ENCODE measurements at regions not wholly inside any gene's neighbourhood (a gene's known extent, or its start where the extent isn't known, plus 50 kb on each side); places are given as distances from the start of the nearest gene placed in this dataset.

DNA sequence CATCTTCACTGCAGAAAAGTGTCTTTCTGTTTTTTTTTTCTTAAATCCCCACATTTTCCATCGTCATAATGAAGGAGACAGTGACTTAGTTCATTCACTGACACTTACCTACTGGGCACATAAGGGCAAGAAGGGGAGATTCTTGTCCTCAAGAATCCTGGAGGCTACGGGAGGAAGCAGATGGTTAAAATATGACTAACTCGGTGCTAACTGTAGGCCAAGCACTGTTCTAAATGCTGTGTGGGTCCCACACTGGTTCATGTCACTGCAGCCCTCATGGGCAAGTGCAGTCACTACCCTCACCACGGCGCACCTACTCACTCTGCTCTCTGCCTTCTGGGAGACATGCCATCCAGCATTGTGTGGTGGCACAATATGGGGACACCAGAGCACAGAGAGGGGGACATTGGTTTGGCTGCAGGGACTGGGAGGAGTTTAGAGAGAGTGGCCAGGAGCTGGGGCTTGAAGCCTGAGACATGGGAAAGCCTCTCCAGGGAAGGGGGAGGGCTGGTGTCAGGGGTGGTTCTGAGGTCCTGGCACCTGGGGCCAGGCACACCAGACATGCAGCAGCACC is 305.2 kb downstream of the MYCN start:
- Histone ChIP-seq H3K9ac (no peak overlapping the region), H3K4me2 (no peak overlapping the region), H3K27me3 (ENCODE audit: insufficient read depth) (no peaks in the 10 kb centered on the region), H3K79me2 (ENCODE audit: insufficient read depth) (no peaks in the 10 kb centered on the region), H2AFZ (ENCODE audit: low read depth) (no peak overlapping the region), H3K4me1 (ENCODE audit: control insufficient read depth in 1 of 2, insufficient read depth in 2 of 2, low read depth in 1 of 2, low read length in 1 of 2) (no peaks in the 10 kb centered on the region; a peak in 1 of 4 replicates), H3F3A (replicated peaks; ENCODE audit: insufficient read depth) (no peaks in the 10 kb centered on the region), H3K36me3 (replicated peaks in 1 of 2; ENCODE audit: control insufficient read depth in 1 of 2, insufficient read depth in 2 of 2, low read length in 1 of 2) (no peaks in the 10 kb centered on the region), H3K27ac (ENCODE audit: low read depth in 2 of 2, low read length in 1 of 2) (no peak overlapping the region), H3K9me2 (no peaks in the 10 kb centered on the region), H4K20me1 (ENCODE audit: insufficient read depth) (no peaks in the 10 kb centered on the region), H3K4me3 (ENCODE audit: low read depth in 2 of 2, low read length in 1 of 2) (no peak overlapping the region), H3K9me3 (no peaks in the 10 kb centered on the region)
- 44% methylated on average over 5 of the region's 5 CpGs for WGBS (ENCODE audit: low lambda C conversion rate)
- TF ChIP-seq, protein P1, sequence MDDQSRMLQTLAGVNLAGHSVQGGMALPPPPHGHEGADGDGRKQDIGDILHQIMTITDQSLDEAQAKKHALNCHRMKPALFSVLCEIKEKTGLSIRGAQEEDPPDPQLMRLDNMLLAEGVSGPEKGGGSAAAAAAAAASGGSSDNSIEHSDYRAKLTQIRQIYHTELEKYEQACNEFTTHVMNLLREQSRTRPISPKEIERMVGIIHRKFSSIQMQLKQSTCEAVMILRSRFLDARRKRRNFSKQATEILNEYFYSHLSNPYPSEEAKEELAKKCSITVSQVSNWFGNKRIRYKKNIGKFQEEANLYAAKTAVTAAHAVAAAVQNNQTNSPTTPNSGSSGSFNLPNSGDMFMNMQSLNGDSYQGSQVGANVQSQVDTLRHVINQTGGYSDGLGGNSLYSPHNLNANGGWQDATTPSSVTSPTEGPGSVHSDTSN (IDR thresholded peaks at IDR 0.05), result no peak
- TF ChIP-seq, protein P2, sequence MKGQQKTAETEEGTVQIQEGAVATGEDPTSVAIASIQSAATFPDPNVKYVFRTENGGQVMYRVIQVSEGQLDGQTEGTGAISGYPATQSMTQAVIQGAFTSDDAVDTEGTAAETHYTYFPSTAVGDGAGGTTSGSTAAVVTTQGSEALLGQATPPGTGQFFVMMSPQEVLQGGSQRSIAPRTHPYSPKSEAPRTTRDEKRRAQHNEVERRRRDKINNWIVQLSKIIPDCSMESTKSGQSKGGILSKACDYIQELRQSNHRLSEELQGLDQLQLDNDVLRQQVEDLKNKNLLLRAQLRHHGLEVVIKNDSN (IDR thresholded peaks at IDR 0.05; ENCODE audit: borderline replicate concordance, low read depth), result no peak
- no peak for TF ChIP-seq FOXJ3 (CRISPR knock-in tag; IDR thresholded peaks at IDR 0.05)
- TF ChIP-seq GATA2 (CRISPR knock-in tag; IDR thresholded peaks at IDR 0.05), result no peak
- TF ChIP-seq, protein P3, sequence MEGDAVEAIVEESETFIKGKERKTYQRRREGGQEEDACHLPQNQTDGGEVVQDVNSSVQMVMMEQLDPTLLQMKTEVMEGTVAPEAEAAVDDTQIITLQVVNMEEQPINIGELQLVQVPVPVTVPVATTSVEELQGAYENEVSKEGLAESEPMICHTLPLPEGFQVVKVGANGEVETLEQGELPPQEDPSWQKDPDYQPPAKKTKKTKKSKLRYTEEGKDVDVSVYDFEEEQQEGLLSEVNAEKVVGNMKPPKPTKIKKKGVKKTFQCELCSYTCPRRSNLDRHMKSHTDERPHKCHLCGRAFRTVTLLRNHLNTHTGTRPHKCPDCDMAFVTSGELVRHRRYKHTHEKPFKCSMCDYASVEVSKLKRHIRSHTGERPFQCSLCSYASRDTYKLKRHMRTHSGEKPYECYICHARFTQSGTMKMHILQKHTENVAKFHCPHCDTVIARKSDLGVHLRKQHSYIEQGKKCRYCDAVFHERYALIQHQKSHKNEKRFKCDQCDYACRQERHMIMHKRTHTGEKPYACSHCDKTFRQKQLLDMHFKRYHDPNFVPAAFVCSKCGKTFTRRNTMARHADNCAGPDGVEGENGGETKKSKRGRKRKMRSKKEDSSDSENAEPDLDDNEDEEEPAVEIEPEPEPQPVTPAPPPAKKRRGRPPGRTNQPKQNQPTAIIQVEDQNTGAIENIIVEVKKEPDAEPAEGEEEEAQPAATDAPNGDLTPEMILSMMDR (IDR thresholded peaks at IDR 0.05), result no peak
- TF ChIP-seq JUND (IDR thresholded peaks at IDR 0.05), result no peak
- TF ChIP-seq, protein P4, sequence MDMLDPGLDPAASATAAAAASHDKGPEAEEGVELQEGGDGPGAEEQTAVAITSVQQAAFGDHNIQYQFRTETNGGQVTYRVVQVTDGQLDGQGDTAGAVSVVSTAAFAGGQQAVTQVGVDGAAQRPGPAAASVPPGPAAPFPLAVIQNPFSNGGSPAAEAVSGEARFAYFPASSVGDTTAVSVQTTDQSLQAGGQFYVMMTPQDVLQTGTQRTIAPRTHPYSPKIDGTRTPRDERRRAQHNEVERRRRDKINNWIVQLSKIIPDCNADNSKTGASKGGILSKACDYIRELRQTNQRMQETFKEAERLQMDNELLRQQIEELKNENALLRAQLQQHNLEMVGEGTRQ (IDR thresholded peaks at IDR 0.05; ENCODE audit: borderline replicate concordance, low read depth, low read length), result no peak
- ChIA-PET POLR2A (no interaction called here), CTCF (no interaction called here)
- DNase-seq, result no peak

DNA sequence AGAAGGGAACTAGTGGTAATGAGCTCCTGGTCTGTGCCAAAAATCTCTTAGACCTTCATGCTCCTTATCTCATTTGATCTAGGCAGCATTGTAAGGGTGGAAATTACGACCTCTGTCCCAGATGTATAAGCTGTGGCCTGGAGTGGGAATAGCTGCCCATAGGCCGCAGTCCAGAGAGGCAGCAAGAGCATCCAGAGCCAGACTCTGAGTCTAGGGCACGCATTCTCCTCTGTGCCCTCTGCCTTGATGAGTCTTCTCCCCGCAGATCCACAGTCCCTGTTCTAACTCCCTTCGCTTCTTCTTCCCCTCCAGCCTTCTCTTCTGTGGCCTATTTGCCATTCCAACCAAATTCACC is 304.6 kb downstream of the MYCN start:
- no peaks in the 10 kb centered on the region for H3F3A ChIP-seq (replicated peaks; ENCODE audit: insufficient read depth)
- TF ChIP-seq MXI1 (IDR thresholded peaks at IDR 0.05; ENCODE audit: low read depth, low read length) (no peak), NRF1 (IDR thresholded peaks at IDR 0.05; ENCODE audit: low read depth, low read length) (no peak), EZH2phosphoT487 (IDR thresholded peaks at IDR 0.05; ENCODE audit: borderline replicate concordance, low read depth) (no peak), SMC3 (IDR thresholded peaks at IDR 0.05; ENCODE audit: low read depth, low read length) (no peak), FOXM1 (IDR thresholded peaks at IDR 0.05; ENCODE audit: low read depth) (no peak), RFX5 (IDR thresholded peaks at IDR 0.05; ENCODE audit: low read length) (no peak), NFIC (IDR thresholded peaks at IDR 0.05; ENCODE audit: borderline replicate concordance) (no peak)
- TF ChIP-seq, protein P5, sequence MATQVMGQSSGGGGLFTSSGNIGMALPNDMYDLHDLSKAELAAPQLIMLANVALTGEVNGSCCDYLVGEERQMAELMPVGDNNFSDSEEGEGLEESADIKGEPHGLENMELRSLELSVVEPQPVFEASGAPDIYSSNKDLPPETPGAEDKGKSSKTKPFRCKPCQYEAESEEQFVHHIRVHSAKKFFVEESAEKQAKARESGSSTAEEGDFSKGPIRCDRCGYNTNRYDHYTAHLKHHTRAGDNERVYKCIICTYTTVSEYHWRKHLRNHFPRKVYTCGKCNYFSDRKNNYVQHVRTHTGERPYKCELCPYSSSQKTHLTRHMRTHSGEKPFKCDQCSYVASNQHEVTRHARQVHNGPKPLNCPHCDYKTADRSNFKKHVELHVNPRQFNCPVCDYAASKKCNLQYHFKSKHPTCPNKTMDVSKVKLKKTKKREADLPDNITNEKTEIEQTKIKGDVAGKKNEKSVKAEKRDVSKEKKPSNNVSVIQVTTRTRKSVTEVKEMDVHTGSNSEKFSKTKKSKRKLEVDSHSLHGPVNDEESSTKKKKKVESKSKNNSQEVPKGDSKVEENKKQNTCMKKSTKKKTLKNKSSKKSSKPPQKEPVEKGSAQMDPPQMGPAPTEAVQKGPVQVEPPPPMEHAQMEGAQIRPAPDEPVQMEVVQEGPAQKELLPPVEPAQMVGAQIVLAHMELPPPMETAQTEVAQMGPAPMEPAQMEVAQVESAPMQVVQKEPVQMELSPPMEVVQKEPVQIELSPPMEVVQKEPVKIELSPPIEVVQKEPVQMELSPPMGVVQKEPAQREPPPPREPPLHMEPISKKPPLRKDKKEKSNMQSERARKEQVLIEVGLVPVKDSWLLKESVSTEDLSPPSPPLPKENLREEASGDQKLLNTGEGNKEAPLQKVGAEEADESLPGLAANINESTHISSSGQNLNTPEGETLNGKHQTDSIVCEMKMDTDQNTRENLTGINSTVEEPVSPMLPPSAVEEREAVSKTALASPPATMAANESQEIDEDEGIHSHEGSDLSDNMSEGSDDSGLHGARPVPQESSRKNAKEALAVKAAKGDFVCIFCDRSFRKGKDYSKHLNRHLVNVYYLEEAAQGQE (IDR thresholded peaks at IDR 0.05; ENCODE audit: low read depth, low read length), result no peak
- TF ChIP-seq, protein P6, sequence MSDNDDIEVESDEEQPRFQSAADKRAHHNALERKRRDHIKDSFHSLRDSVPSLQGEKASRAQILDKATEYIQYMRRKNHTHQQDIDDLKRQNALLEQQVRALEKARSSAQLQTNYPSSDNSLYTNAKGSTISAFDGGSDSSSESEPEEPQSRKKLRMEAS (IDR thresholded peaks at IDR 0.05; ENCODE audit: low read depth), result no peak
- TF ChIP-seq, protein P3 (IDR thresholded peaks at IDR 0.05), result no peak

More for the DNA sequence above, 304.6 kb downstream of the MYCN start:
- no peak for DNase-seq
- Histone ChIP-seq H3K9ac (no peak overlapping the region), H4K20me1 (ENCODE audit: insufficient read depth) (no peaks in the 10 kb centered on the region), H3K79me2 (ENCODE audit: insufficient read depth) (no peaks in the 10 kb centered on the region), H3K27ac (ENCODE audit: low read depth in 2 of 2, low read length in 1 of 2) (no peak overlapping the region), H3K4me3 (ENCODE audit: low read depth in 2 of 2, low read length in 1 of 2) (no peak overlapping the region), H3K9me3 (no peaks in the 10 kb centered on the region), H3K4me1 (ENCODE audit: control insufficient read depth in 1 of 2, insufficient read depth in 2 of 2, low read depth in 1 of 2, low read length in 1 of 2) (no peaks in the 10 kb centered on the region; a peak in 1 of 4 replicates), H3K36me3 (replicated peaks in 1 of 2; ENCODE audit: control insufficient read depth in 1 of 2, insufficient read depth in 2 of 2, low read length in 1 of 2) (no peaks in the 10 kb centered on the region), H3K4me2 (no peak overlapping the region), H3K9me2 (no peaks in the 10 kb centered on the region), H3K27me3 (ENCODE audit: insufficient read depth) (no peaks in the 10 kb centered on the region), H2AFZ (ENCODE audit: low read depth) (no peak overlapping the region)
- 36% methylated on average over 5 of the region's 5 CpGs for WGBS (ENCODE audit: low lambda C conversion rate)
- CTCF ChIA-PET, result interaction anchor here (0.9 kb wide), 1 partner anchor 22 kb away, joined by 3 read pairs; no protein-coding TSS in a partner anchor
- POLR2A ChIA-PET, result no interaction called here
